GM19452 (cell line): ENCODE measurements at regions not wholly inside any gene's neighbourhood (a gene's known extent, or its start where the extent isn't known, plus 50 kb on each side); places are given as distances from the start of the nearest gene placed in this dataset.
"Not testable (repeated sequence)": the region's sequence is repeated elsewhere in the genome, so short reads cannot be mapped to it uniquely, and the experiment has no call there.

Source experiments
- ATAC-seq: cut with Tn5 transposase; IDR thresholded peaks from one replicate; pipeline ENCODE4 v1.9.1; 2021; ENCODE audit not compliant: unreplicated experiment

DNA sequence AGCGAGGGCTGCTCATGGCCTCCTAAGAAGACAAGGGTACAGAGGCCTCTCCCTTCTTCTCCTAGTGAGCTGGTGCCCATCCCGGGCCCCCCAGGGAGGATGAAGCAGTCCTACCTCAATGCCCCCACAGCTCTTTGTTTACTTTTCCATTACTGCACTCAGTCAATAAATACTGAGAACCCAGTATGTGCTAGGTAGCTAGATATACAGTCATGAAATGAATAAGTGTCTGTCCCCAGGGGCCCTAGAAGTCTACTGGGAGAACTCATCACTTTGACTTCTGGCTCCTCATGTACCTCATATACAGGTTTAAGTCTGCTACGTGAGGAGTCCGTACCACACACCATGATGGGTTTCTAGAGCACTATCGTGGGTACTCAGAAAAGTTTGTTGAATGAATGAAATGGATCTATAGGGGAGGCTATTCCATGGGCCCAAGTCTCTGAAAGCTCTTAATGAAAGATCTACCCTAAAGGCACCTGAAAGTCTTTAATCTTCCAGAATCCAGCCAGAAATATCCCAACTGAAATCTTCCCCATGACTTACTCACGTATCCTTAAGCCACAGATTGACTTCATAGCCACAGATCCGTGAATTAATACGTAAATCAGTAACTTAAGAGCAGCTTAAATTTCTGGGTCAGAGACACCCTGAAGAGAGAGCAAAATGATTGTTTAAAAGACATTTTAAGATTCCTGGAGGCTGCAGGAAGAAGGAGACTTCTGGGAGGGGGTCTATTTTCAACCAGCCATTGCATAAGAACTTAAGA, 51.6 kb upstream of the POMP start:
- no peak for ATAC-seq

DNA sequence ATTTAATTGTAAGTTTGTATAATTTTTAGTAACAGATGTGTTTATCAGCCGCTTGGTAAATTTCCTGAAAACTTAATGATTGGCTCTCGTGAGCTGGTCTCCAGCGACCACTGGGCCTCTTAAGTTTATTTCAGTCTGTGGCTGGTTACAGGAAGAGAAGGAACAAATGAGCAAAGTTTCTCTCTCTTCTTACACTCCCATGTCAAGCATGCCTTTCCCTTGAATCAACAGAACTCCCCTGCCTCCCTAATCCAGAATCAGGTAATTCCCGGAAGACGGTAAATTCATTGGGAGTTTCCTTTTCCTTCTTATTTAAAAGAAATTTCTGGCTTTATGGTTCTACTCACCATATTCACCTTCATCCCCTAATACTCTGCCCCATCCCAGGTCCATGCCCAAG, 52.5 kb upstream of the POMP start:
- ATAC-seq, result no peak

DNA sequence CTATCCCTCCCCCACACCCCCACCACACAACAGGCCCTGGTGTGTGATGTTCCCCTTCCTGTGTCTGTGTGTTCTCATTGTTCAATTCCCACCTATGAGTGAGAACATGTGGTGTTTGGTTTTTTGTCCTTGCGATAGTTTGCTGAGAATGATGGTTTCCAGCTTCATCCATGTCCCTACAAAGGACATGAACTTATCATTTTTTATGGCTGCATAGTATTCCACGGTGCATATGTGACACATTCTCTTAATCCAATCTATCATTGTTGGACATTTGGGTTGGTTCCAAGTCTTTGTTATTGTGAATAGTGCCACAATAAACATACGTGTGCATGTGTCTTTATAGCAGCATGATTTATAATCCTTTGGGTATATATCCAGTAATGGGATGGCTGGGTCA, 53.8 kb upstream of the POMP start:
- not testable (repeated sequence) for ATAC-seq

DNA sequence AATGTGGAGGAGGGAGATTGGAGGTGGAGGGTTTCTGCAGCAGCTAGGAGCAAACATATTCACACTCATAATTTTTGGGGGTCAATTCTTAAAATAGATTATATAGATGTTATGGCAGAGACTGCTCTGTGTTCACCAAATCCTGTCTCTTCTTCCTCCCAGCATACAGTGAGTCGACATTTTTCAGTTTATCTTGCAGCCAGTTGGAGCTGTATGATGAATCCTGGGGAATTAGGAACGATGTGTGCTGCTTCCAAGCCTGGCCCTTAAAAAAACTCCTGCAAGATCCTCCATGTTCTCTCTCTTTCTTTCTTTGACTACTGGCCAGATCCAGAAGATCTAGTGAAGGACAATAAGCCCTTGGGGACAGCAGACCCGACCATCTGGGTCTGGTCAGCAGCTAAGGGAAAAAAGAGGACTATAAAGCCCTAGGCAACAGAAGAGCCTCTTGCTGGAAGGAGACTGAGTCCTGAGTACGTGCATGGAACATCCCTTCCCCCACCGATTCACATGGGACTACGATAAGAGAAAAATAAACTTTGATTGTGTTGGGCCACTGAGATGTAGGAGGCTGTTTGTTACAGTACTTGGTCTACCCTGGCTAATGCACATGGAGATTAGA, 55.8 kb upstream of the POMP start:
- no peak for ATAC-seq

DNA sequence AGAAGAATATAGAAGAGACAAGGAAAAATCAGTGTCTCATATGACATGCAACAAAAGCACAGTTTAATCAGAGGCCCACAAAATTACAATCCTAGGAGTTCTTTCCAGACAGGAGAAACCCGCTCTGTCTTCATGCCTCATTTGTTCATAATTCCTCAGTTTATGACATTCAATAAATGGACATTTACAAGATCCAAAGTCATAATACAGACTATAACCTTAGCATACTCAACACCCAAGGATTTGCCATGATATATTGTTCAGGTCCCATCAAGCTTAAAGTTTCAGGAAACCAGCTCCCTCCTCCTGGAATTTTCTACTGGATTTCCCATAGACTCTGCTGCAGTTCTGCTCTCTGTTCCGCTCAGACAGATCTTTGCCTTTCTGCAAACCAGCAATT, 56.4 kb upstream of the POMP start:
- no peak for ATAC-seq

DNA sequence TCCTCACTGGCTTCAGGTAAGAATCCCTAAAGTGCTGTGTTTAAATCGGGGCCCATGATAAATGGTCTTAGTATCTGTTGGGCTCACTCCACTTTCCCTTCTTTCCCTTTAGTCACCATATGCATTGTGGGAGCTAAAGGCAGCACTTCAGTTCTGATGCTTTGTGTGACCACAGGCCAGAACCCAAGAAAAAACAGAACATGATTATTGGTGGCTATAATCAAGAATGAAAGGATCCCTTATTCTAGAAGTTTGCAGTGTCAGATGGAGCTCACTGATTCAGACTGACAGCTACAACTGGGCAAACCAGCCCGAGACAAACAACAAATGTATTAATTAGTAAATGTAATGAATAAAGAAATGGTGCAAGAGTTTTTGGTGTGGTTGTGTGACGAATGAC, 57.3 kb upstream of the POMP start:
- ATAC-seq, result no peak

DNA sequence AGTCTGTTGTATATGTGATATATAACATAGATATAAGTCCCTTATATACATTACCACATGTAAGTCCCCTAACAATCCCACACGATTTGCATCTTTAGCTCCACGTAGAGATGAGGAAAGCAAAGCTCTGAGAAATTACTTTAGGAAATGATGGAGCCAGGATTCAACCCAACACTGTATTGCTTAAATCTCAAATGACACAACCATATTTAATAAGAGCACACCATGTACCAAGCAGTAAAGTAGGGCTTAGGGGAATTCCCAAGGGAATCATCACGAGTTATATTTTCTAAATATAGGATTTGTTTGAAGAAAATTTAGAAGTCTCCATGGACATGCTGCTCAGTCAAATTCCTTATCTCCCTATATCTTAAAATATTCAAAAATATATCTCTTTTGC, 61.3 kb upstream of the POMP start:
- no peak for ATAC-seq

DNA sequence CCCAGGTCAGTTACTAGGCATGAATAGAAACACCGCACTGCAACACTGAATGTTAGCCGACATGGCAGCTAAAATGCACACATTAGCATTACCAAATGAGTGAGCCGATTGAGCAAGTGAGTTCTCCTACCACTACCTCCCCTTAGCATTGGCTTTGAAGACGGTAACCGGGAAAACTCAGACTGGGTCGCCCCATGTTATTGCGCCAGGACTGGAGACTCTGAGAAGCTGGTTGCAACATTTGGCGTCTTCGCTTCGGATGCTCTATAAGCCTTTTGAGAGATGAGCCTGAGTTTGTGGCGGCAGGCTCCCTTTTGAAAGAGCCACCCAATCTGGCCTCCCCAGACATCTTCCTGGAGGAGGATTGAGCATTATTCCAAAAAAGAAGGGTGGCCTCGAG, 68.5 kb upstream of the POMP start:
- ATAC-seq, result no peak

DNA sequence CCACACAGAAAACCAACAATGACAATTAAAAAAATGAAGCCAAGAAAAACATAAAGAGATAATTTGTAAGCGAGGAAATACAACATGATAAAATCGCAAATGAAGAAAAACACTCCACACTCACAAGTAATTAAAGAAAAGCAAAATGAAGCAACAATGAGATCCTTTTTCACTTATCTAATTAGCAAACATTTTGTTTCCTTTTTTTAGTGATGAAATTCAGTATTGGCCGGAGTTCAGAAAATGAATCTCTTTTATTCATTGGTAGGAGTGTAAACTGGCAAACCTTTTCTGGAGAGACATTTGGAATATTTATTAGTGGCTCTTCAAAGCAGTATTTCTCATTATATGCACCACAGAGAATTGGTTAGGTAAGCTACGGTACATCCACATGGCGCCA, 70.6 kb upstream of the POMP start:
- ATAC-seq, result no peak

DNA sequence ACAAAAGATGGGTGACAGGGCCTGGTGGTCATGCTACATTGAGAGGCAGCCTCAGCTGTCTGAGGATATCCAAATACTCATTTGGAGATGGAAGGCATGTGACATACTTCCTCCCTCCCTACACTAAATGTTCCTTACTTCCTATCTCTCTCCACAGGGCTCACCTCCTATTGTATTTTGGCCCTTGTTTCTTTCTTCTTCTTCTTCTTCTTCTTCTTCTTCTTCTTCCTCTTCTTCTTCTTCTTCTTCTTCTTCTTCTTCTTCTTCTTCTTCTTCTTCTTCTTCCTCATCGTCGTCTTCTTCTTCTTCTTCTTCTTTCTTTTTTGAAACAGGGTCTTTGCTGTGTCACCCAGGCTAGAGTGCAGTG, 71.8 kb upstream of the POMP start:
- no peak for ATAC-seq

DNA sequence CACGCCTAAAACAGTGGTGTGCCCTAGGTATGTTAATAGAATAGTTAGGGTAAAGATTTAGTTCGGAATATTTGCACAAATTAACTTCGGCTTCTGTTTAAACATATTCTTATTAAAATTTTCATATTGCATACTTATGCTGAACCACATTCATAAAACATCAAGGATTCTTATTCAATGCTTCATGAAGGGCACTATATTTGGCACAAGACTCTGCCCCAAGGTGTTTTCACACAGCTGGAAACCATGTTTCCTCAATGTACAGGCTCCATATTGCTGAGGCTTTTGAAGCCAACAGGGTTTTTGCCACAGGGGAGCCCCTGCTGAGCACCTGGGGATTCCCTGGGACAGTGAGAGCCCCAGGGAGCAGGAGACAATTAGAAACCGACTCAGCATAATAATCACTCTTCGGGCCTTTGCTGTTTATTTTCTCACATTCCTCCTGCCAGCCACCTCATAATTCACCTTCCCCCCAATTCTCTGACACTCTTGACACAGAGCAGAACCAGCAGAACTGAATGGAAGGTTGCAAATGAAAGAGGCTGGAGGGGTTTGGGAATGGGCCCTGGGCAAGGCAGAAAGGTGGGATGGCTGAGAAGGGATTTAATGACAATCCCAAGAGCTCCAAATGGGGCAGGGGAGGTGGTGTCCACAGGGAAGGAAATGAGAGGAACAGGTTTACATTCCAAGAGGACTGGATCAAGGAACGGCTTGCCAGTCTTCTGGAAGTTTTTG, 72.3 kb upstream of the POMP start:
- ATAC-seq, result no peak

DNA sequence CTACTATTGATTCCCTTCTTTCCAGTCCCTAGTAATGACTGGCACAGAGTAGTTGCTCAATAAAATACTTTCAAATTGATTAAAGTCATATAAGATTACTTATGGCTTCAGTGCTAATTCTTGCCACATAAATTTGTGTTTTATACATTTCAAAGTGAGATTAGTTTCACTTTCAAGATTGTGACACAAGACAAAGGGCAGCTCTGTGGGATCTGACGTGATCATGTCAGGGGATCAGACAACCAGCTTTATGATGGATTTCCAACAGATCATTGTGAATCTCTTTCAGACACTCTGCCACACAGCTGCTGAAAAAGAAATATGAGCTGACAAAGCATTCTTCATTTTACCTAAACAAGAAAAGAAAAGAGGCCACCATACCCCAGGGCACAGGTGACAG, 73.4 kb upstream of the POMP start:
- ATAC-seq, result no peak

DNA sequence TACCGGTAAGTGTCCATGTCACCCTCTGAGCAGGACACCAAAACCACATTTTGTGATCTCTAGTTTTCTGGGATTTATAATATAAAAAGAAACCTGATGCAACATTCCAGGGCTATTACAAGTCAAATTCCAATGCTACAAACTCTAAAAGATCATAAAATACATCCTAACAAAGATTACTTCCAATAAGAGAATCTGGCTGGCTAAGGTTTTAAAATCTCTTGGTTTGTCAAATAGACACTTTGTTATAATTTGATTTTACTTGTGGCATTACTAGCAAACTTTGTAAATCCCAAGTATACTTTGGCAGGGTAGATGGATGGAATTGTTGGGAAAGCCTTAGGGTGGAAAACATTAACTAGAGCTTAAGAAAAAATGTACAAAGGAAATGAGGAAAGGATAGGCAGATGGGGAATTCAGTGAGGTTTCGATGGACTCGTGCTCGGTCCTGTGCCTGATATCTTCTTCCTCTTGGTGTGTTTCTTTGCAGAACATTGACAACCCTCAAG, 74.0 kb upstream of the POMP start:
- ATAC-seq, result no peak

DNA sequence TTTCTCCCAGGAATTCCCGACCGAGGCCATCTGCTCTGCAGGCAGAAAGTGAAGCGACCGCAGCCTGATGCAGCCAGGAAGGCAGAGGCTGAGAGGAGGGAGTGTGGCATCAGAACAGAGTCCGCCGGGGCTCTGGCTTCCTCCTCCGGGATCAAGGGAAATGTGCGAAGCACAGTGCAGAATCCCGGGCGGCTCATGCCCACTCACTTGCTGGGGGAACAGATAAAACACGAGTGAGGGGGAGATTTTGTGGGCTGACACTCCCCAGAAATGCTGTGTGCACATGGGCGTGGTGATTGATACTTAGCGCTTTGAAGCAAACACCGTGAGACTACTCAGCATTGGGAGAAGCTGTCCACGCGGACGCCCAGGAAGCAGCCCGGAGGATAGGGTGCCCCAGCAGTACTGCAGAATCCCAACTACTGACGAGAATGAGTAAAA, 75.3 kb upstream of the POMP start:
- no peak for ATAC-seq

DNA sequence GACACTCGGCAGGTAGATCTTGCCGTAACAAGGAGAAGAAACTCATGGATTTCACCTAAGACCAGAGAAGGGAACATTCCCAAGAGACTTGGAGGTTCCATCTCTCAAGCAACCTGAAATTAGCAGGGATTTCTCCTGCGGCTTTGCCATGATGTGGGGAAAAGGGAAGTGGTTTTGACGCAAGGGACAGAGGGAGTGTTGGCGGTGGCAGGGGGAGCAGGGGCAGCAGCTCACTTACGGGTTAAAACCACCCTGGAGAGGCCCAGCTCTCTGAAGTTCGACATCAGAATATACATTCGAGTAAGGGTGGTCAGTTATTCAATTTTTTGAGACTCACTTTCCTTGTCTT, 76.1 kb upstream of the POMP start:
- no peak for ATAC-seq

DNA sequence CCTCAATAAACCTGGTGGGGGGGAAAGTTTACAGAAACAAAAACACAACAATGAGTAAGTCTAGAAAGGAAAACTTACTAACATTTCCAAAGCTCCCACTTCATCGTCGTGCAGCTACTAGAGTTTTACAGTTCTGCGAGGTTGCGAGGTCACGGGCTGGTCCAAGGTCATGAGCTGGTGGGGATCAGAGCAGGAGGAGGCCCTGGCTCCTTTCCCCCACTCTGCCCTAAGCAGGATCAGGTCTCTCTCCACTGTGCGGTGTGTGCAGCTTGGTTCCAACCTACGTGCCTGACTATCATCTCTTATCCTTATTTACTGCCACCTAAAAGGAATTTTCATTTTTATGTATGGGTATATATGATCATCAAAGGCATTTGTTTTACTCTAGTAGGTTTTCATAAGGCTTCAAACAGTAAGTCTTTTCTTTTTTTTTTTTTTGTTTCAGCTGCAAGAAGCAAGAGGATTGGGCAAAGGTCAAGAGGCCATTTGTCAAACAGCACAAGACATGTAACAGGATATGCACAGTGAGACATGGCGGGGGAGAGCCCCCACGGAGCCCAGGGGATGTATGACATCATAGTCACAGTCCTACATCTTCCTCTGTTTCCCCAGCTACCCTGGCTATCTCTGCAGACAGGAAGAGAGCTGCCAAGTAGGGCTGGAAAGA, 76.6 kb upstream of the POMP start:
- ATAC-seq, result no peak

DNA sequence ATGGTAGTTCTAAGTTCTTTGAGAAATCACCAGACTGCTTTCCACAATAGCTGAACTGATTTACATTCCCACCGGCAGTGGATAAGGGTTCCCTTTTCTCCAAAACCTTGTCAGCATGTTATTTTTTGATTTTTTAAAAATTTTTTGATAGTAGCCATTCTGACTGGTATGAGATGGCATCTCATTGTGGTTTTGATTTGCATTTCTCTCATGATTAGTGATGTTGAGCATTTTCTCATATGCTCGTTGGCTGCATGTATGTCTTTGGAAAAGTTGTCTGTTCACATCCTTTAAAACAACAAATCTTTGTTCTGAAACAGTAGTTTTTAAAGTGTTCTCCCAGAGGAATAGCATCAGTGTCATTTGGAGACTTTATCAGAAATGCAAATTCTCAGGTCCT, 77.5 kb upstream of the POMP start:
- ATAC-seq, result no peak

DNA sequence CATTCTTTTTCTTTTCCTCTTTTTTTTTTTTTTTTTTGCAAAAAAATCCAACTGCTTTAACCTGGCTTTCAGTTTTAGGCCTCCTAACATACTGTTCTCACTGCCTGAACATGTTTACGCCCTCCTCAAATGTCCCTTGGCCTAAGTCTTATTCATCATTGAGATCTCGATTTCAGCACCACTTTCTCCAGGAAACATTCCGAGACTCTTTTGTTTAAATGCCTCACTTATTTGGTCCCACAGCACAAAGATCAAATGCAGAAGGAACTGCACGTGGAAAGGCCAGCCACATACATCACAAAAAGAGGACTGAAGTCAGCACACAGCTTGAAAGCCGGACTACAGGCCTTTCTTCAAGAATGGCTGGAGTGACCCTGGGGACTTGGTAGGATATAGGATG, 79.2 kb upstream of the POMP start:
- ATAC-seq, result no peak

DNA sequence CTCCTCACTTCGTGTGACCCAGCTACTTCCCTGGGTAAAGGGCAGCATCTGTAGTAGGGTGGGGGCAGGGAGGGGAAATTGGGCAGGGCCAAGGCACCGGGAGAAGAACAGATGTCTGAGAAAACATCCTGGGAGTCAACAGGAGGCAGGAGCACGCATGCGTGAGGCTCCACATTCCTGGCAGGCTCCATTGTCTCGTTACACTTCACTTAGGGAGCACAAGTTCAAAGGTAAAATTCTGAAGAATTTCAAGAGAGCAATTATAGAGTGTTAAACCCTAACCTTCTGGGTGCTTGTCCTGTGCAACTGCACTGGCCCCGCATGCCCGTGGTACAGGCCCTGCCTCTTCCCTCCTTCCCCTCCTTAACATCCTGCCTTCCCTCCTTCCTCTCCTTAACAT, 79.6 kb upstream of the POMP start:
- ATAC-seq, result no peak

DNA sequence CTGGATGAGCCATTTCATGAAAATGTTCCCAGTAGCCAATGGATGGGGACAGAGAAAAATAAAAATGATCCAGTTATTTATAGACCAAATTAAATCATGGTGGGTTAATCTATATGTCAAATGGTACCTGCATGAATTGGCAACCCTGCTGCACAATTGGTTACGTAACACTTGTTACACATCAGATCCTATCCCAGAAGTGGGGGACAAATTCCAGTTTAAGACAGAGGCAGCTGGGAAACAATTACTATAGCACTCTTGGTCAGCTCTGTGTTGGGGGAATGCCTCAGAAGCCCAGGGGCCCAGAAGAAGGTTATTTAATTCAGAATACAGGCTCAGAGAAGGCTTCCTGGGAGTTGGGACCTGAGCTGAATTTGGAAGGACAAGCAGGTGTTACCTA, 81.1 kb upstream of the FLT1 start:
- no peak for ATAC-seq

DNA sequence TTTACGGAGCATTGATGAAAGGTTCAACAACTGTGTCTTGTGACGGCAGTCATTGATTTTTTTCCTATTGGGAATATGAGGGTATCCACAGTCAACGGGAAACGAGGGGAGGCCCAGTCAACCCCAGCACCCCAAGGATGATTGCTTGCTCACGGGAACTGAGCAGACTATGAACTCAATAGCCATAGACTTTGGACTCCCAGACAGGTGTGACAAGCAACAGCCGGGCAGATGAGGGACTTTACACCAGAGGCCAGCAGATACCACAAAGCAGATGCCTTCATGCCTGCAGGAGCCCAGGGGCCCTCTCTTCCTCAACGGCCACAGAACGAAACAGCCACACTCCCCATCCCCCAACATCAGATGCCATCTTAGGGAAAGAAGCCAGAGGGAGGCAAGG, 80.3 kb upstream of the FLT1 start:
- no peak for ATAC-seq
